Vagina (tissue), 2 donors: ENCODE measurements at regions not wholly inside any gene's neighbourhood (a gene's known extent, or its start where the extent isn't known, plus 50 kb on each side); places are given as distances from the start of the nearest gene placed in this dataset.

ENCODE experiments used
- POLR2A ChIP-seq, 2 donors: fragments of 450-650 bp; IDR thresholded peaks; one replicate each; pipeline ENCODE4 v1.6.1; 2017; ENCODE audit warnings: antibody characterized with exemption in 2 of 2, mild to moderate bottlenecking in 2 of 2, moderate library complexity in 2 of 2
- POLR2AphosphoS5 ChIP-seq, 2 donors: sonication (generic); formaldehyde crosslinking; IDR thresholded peaks; one replicate each; pipeline ENCODE4 v1.9.0; 2017; ENCODE audit warnings: antibody characterized with exemption in 2 of 2, mild to moderate bottlenecking in 2 of 2, low read depth in 1 of 2; ENCODE audit not compliant: insufficient read depth in 1 of 2
- TF ChIP-seq, protein P1 (sequence below), 3 experiments: fragments of 450-650 bp in 2 of 3; fragments of 200-600 bp in 1 of 3; sonication (generic) in 1 of 3; IDR thresholded peaks; one replicate each; pipeline ENCODE4 v1.5.1; 2017 to 2019; ENCODE audit warnings: antibody characterized with exemption in 3 of 3, mild to moderate bottlenecking in 2 of 3, moderate library complexity in 2 of 3

DNA sequence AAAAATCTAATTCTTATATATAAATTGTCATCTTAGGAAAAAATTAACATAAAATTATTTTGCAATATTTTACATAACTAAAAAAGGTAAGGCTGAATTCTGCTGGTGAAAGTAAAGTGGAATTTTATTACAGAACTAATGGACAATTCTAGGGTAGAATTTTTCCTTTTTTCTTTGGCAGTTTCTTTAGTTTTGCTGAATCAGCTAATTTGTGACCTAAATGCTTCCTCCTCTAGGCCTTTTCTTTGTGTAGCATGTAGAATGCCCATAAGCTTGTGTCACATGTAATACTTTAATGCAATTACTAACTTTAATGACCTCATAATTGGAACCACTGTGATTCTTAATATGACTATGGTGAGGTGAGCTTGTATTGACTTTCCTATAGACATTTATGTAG lies 1378.4 kb upstream of the ADGRL4 start:
- TF ChIP-seq, protein P1, sequence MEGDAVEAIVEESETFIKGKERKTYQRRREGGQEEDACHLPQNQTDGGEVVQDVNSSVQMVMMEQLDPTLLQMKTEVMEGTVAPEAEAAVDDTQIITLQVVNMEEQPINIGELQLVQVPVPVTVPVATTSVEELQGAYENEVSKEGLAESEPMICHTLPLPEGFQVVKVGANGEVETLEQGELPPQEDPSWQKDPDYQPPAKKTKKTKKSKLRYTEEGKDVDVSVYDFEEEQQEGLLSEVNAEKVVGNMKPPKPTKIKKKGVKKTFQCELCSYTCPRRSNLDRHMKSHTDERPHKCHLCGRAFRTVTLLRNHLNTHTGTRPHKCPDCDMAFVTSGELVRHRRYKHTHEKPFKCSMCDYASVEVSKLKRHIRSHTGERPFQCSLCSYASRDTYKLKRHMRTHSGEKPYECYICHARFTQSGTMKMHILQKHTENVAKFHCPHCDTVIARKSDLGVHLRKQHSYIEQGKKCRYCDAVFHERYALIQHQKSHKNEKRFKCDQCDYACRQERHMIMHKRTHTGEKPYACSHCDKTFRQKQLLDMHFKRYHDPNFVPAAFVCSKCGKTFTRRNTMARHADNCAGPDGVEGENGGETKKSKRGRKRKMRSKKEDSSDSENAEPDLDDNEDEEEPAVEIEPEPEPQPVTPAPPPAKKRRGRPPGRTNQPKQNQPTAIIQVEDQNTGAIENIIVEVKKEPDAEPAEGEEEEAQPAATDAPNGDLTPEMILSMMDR (IDR thresholded peaks at IDR 0.05), result no peak
- TF ChIP-seq POLR2A (IDR thresholded peaks at IDR 0.05) (no peak), POLR2AphosphoS5 (IDR thresholded peaks at IDR 0.05; ENCODE audit: insufficient read depth in 1 of 2, low read depth in 1 of 2) (no peak)
